Hepatocyte (in vitro differentiated cells): ENCODE measurements at regions not wholly inside any gene's neighbourhood (a gene's known extent, or its start where the extent isn't known, plus 50 kb on each side); places are given as distances from the start of the nearest gene placed in this dataset.

Experiments used
- EZH2 ChIP-seq: fragments of 200-600 bp; sonication (generic); IDR thresholded peaks from 2 replicates; pipeline ENCODE4 v1.6.1; 2016; ENCODE audit warnings: antibody characterized with exemption, mild to moderate bottlenecking, borderline replicate concordance
- EZH2phosphoT487 ChIP-seq: fragments of 200-600 bp; sonication (generic); IDR thresholded peaks from one replicate; pipeline ENCODE4 v1.6.1; 2018; ENCODE audit warnings: antibody characterized with exemption, mild to moderate bottlenecking, low read depth, moderate library complexity; ENCODE audit not compliant: unreplicated experiment, severe bottlenecking
- TF ChIP-seq, protein P1 (sequence below): fragments of 200-600 bp; sonication (generic); IDR thresholded peaks from 2 replicates; pipeline ENCODE4 v1.5.1; 2016; ENCODE audit warnings: antibody characterized with exemption, mild to moderate bottlenecking; ENCODE audit not compliant: poor library complexity

- no peak for TF ChIP-seq EZH2
- TF ChIP-seq, protein P1, sequence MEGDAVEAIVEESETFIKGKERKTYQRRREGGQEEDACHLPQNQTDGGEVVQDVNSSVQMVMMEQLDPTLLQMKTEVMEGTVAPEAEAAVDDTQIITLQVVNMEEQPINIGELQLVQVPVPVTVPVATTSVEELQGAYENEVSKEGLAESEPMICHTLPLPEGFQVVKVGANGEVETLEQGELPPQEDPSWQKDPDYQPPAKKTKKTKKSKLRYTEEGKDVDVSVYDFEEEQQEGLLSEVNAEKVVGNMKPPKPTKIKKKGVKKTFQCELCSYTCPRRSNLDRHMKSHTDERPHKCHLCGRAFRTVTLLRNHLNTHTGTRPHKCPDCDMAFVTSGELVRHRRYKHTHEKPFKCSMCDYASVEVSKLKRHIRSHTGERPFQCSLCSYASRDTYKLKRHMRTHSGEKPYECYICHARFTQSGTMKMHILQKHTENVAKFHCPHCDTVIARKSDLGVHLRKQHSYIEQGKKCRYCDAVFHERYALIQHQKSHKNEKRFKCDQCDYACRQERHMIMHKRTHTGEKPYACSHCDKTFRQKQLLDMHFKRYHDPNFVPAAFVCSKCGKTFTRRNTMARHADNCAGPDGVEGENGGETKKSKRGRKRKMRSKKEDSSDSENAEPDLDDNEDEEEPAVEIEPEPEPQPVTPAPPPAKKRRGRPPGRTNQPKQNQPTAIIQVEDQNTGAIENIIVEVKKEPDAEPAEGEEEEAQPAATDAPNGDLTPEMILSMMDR = no peak
- TF ChIP-seq EZH2phosphoT487 = no peak
Observed at GRCh38 chr4:13912966-13913365, 285.4 kb upstream of the BOD1L1 start.
